DMS114 treated with DMSO at 0.1 percent for 48 hours (cell line): ENCODE measurements at regions not wholly inside any gene's neighbourhood (a gene's known extent, or its start where the extent isn't known, plus 50 kb on each side); places are given as distances from the start of the nearest gene placed in this dataset.

Source experiments
- DNase-seq: peaks from one replicate; lab custom pipeline; 2025; ENCODE audit not compliant: unreplicated experiment; lab: John Stamatoyannopoulos, UW

GRCh38 chr9:26742828-26743476 lies 149.7 kb downstream of the CAAP1 start:
- no peak for DNase-seq

GRCh38 chr9:26735160-26735559 lies 157.4 kb downstream of the CAAP1 start:
- no peak for DNase-seq

DNA sequence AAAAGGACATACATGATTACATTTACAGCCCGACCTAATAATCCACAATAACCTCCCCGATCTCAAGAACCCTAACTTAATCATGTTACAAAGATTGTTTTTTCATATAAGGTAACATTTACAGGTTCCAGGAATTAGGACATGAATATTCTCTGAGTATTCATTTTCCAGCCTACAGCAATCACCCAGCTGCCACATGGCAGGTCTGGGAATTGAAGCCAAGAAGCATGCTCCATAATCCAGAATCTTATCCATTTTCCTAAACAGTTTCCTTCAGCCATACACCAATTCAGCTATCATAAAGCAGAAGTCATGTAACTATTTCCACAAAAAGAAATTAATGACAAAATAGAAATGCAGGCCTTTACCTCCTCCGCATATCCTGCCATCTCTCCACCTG lies 163.4 kb downstream of the CAAP1 start:
- no peak for DNase-seq

DNA sequence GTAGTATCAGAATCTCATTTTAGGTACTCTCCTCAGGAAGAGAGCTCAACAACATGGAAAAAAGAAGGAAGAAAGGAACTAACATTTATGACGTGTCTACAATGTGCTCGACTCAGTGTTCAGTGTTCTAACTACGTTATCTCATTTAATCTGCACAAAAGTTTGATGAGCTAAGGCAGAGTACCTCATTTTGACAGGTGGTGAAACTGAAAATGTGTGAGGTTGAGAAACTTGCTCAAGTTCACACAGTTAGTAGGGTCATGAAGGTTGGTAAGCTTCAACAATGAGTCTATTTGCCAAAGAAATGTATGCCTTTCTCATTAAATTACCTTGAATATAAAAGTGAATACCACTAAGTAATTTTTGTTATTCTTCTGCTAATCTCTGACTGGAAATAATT lies 165.1 kb downstream of the CAAP1 start:
- no peak for DNase-seq

DNA sequence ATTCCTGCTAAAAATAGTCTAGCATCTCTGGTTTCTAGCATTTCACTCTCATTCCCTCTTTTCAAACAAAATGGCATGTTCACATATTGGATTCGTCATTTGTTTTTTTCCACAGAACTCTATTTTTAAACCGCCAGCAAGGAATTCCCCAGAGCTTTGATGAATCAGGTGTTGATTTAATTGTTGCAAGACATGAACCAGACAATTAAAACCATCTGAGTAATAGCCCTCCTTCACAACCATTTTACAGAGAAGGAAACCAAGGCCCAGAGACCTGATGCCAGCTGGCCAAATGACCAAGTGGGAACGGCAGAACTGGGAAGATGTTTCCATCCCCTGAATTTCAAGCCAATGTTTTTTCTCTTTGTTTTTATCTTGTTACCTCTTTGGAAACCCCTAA lies 167.0 kb downstream of the CAAP1 start:
- no peak for DNase-seq

- no peak for DNase-seq
These were observed 169.1 kb downstream of the CAAP1 start for GRCh38 chr9:26723486-26723885.

- DNase-seq: no peak
These were observed 169.8 kb downstream of the CAAP1 start for GRCh38 chr9:26722755-26723154.

GRCh38 chr9:26710008-26710407 lies 182.6 kb downstream of the CAAP1 start:
- DNase-seq: no peak

- no peak for DNase-seq
These were observed 186.4 kb downstream of the CAAP1 start for GRCh38 chr9:26706223-26706622.

DNA sequence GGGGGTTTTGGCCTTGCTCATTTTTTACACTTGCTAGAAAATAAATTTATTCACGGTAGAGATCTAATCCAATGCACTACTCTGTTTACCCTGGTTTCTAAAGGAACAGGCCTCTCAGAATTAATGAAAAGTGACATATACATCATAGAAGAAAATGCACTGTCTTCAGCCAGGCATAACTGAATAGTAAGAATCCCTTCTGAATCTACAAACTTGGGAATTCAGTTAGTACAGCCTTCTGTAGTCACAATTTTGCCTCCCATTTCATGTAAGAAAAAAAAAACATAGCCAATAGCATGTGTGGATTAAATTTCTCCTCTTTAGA lies 197.3 kb downstream of the CAAP1 start:
- no peak for DNase-seq

GRCh38 chr9:26694381-26695297 lies 198.0 kb downstream of the CAAP1 start:
- DNase-seq: no peak

GRCh38 chr9:26689041-26689440 lies 203.6 kb downstream of the CAAP1 start:
- DNase-seq: no peak

DNA sequence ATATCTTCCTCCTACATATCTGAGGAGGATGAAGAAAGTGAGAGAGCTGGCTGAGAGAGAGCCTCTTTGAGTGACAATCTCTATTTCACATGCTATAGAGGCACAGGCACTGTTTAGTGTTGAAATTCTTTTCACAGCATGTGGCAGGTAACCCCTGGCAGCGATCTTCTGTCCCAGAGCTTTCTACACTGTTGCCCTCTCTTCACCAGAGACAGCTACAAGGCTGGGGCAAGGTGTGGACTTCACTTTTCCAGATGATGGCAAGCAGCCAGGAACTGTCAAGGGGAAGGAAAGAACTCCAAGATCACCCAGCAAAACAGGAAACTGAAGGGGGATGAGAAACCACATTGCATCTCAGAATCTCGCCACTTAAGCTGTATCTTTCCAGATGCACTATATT lies 205.2 kb downstream of the CAAP1 start:
- no peak for DNase-seq

DNA sequence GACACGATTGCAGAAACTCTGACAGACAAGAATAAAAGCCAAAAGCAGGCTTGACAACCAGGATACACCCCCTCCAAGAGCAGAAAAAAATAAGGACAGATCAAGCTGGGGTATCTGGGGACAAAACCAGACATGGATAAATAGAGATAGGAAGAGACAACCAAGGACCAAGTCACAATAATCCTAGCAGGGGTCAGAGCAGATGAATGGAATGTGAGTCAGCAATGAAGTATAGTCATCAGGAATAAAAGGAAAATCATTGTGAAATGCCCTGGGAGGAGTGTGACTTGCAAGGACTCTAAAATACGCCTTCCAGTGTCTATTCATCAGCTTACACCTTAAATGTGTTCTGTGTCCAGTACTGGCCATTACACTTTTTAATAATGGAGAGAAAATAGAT lies 206.8 kb downstream of the CAAP1 start:
- no peak for DNase-seq

GRCh38 chr9:26684029-26684428 lies 208.6 kb downstream of the CAAP1 start:
- no peak for DNase-seq

DNA sequence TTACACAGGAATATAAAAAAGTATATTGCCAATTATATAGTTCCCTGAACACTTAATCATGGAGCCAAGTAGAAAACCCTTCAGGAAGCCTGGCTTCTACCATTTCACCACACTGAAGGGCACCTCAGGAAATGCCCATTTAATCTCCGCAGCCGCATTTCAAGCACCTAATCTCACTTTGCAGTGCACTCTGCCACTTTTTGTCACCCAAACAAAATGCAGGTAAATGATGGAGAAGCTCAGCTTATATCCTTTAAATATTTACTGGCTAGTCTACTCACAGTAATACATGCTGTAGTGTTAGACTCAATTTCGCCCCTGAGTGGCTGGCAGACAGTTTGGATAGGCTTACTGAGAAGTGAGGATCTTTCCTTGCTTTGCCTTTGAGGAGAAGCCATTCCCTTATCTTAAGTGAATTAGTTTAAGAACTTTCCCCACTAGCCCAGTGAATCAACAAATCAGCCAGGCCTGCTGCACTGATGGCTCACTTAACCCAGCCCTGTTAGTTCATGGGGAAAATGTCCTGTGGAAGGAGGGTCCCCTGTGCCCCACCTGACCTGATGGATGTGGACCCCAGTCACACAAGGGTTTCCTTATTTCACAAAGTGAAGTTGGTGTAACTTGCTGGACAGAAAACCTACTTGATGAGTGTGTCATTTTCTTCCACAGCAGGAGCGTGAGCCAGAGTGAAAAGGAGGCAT lies 209.7 kb downstream of the CAAP1 start:
- no peak for DNase-seq

DNA sequence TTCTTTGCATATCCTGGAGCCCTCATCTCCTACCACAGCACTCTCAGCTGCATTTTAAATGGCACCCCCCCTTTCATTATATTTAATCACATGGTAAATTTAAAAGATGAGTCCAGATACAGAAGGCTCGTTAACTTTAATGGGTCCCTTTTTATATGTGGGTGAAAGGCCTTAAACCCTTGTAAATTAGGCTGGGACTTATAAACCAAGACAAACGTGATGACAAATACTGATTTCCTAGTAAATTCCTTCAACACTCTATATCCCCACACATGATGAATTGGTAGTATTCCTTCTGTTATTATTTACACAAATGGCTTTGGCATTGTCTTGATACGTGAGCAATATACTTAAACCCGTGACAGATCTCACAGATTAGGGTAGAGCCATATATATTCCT lies 210.6 kb downstream of the CAAP1 start:
- DNase-seq: no peak

GRCh38 chr9:26677965-26678706 lies 214.5 kb downstream of the CAAP1 start:
- no peak for DNase-seq

DNA sequence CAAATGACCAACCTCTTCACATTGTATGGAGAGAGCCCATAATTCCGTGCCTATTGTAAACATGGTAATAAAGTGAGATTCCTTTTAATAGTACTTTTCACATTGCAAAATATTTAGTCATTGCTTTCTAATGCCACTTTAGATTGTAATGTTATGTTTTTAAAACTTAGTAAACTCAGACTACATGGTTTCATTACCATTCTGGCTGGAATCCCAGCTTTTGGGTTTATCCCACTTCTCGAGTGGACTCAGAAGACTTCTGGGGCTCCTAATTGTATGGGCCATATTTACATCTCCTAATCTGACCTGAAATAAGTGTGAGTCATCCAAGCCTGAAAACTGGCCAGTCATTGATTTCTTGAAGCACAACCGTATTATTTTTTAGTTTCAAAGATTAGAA lies 217.6 kb downstream of the CAAP1 start:
- no peak for DNase-seq

DNA sequence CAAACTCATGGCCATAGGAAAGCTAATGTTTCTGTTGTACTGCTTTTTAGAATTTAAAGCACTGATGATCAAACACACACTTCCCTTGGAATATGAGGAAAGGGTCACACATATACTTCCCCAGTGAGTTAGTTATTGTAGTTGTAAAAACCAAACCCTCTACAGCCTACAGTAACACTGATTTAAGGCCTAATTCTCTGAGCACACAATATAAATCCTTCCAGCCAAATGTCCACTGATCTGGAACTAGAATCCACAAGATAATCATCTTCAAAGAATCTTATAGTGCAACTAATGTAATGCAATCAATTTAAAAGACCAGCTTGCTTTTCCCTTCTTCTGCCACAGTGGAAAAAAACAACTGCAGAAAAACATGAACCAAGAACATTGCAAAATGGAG lies 219.3 kb downstream of the CAAP1 start:
- no peak for DNase-seq
